Neuronal stem cell (in vitro differentiated cells): ENCODE measurements at regions not wholly inside any gene's neighbourhood (a gene's known extent, or its start where the extent isn't known, plus 50 kb on each side); places are given as distances from the start of the nearest gene placed in this dataset.
"Not testable (repeated sequence)": the region's sequence is repeated elsewhere in the genome, so short reads cannot be mapped to it uniquely, and the experiment has no call there.

Experiments
- DNase-seq: peaks from one replicate; pipeline ENCODE4 v3.0.0-alpha.2; 2013; ENCODE audit warnings: low spot score
- H2AFZ ChIP-seq: one replicate; pipeline ENCODE4 v1.6.1; 2013; ENCODE audit warnings: mild to moderate bottlenecking, low read length, inconsistent platforms
- H2AK5ac ChIP-seq: 2 replicates; pipeline ENCODE4 v1.6.1; 2013; ENCODE audit warnings: low read depth, mild to moderate bottlenecking, inconsistent platforms, low read length, moderate library complexity, mixed read lengths
- H2BK120ac ChIP-seq: 2 replicates; pipeline ENCODE4 v1.6.1; 2013; ENCODE audit warnings: low read depth, mild to moderate bottlenecking, inconsistent platforms, low read length, moderate library complexity, mixed read lengths
- H2BK12ac ChIP-seq: one replicate; pipeline ENCODE4 v1.6.1; 2013; ENCODE audit warnings: low read length, inconsistent platforms
- H2BK15ac ChIP-seq: 2 replicates; pipeline ENCODE4 v1.6.1; 2013; ENCODE audit warnings: mild to moderate bottlenecking, low read length, inconsistent platforms, mixed read lengths
- H2BK5ac ChIP-seq: one replicate; pipeline ENCODE4 v1.6.1; 2013; ENCODE audit warnings: inconsistent platforms, mild to moderate bottlenecking, low read length, moderate library complexity
- H3K14ac ChIP-seq: one replicate; pipeline ENCODE4 v1.6.1; 2013; ENCODE audit warnings: low read length, inconsistent platforms
- H3K18ac ChIP-seq: 2 replicates; pipeline ENCODE4 v1.6.1; 2013; ENCODE audit warnings: low read length, inconsistent platforms
- H3K23ac ChIP-seq: 2 replicates; pipeline ENCODE4 v1.6.1; 2013; ENCODE audit warnings: low read depth, mild to moderate bottlenecking, mixed read lengths, low read length, inconsistent platforms; ENCODE audit not compliant: poor library complexity
- H3K27ac ChIP-seq: replicated peaks from 3 replicates; pipeline ENCODE4 v1.5.1; 2013; ENCODE audit warnings: low read length, inconsistent platforms
- H3K27me3 ChIP-seq, 3 experiments: 2 replicates each; pipeline ENCODE4 v1.6.1; 2013; ENCODE audit warnings: low read length in 3 of 3, mild to moderate bottlenecking in 2 of 3, inconsistent platforms in 1 of 3, low read depth in 1 of 3, mixed read lengths in 1 of 3, moderate library complexity in 1 of 3; ENCODE audit not compliant: control insufficient read depth in 3 of 3, insufficient read depth in 3 of 3
- H3K36me3 ChIP-seq, 2 donors: replicated peaks in 1 of 2; 2 replicates each; pipeline ENCODE4 v1.6.1; 2013; ENCODE audit warnings: low read length in 2 of 2; ENCODE audit not compliant: control insufficient read depth in 2 of 2, insufficient read depth in 2 of 2
- H3K4ac ChIP-seq: 2 replicates; pipeline ENCODE4 v1.6.1; 2013; ENCODE audit warnings: inconsistent platforms, mild to moderate bottlenecking, low read length, moderate library complexity
- H3K4me1 ChIP-seq, 2 donors: 1 replicate in 1 of 2; 2 replicates in 1 of 2; pipeline ENCODE4 v1.6.1; 2013; ENCODE audit warnings: low read length in 2 of 2, low read depth in 1 of 2; ENCODE audit not compliant: control insufficient read depth in 2 of 2, insufficient read depth in 1 of 2
- H3K4me2 ChIP-seq: one replicate; pipeline ENCODE4 v1.6.1; 2013; ENCODE audit warnings: mild to moderate bottlenecking, low read length, inconsistent platforms; ENCODE audit not compliant: insufficient read depth, poor library complexity, severe bottlenecking
- H3K4me3 ChIP-seq, 2 donors: 2 replicates each; pipeline ENCODE4 v1.5.1; 2013; ENCODE audit warnings: low read length in 2 of 2, mild to moderate bottlenecking in 2 of 2, inconsistent platforms in 1 of 2, moderate library complexity in 1 of 2
- H3K79me1 ChIP-seq: one replicate; pipeline ENCODE4 v1.6.1; 2013; ENCODE audit warnings: low read depth, mild to moderate bottlenecking, inconsistent platforms, low read length, moderate library complexity
- H3K9ac ChIP-seq: one replicate; pipeline ENCODE4 v1.6.1; 2013; ENCODE audit warnings: mild to moderate bottlenecking, low read depth, low read length, inconsistent platforms; ENCODE audit not compliant: poor library complexity
- H3K9me3 ChIP-seq, 2 donors: replicated peaks in 1 of 2; 2 replicates each; pipeline versions ENCODE3 to v1.6.1; 2013; ENCODE audit warnings: low read length in 2 of 2, mild to moderate bottlenecking in 2 of 2, inconsistent platforms in 1 of 2, low read depth in 1 of 2, mixed read lengths in 1 of 2, moderate library complexity in 1 of 2; ENCODE audit not compliant: control insufficient read depth in 2 of 2, insufficient read depth in 1 of 2
- H4K8ac ChIP-seq: one replicate; pipeline ENCODE4 v1.6.1; 2013; ENCODE audit warnings: low read depth, mild to moderate bottlenecking, inconsistent platforms, low read length, moderate library complexity
- H4K91ac ChIP-seq: one replicate; pipeline ENCODE4 v1.6.1; 2013; ENCODE audit warnings: low read length, low read depth, mild to moderate bottlenecking, inconsistent platforms; ENCODE audit not compliant: poor library complexity
- WGBS, 2 donors: extraction: QIAGEN DNeasy Blood & Tissue Kit; methylation state at CpG; one replicate each; pipeline ENCODE4 v1.1.7; 2013; ENCODE audit warnings: missing lambda C conversion rate in 2 of 2, mixed read lengths in 1 of 2; ENCODE audit not compliant: insufficient read length in 2 of 2, insufficient replicate concordance in 1 of 2; ENCODE audit errors: extremely low coverage in 2 of 2; 5-methylcytosine and 5-hydroxymethylcytosine counted together

- Histone ChIP-seq H2BK120ac (no peak overlapping the region), H3K36me3 (no peaks in the 10 kb centered on the region), H3K4me1 (no peaks in the 10 kb centered on the region), H3K18ac (no peak overlapping the region), H3K23ac (no peak overlapping the region), H2BK15ac (no peak overlapping the region), H3K79me1 (no peaks in the 10 kb centered on the region), H2AFZ (no peak overlapping the region), H3K9ac (no peak overlapping the region), H3K9me3 (no peaks in the 10 kb centered on the region), H2BK12ac (no peak overlapping the region), H3K27ac (no peak overlapping the region), H2AK5ac (no peak overlapping the region), H4K8ac (no peak overlapping the region), H2BK5ac (no peak overlapping the region), H3K4me3 (no peak overlapping the region), H3K27me3 (no peaks in the 10 kb centered on the region), H3K4me2 (no peak overlapping the region), H3K4ac (no peak overlapping the region), H3K14ac (no peak overlapping the region), H4K91ac (no peak overlapping the region)
- no peak for DNase-seq
- WGBS, 2 donors, result no CpG with 5 or more reads among the region's 4 CpGs
Measured at GRCh38 chr4:18111081-18111480, 89.5 kb upstream of the LCORL start.

GRCh38 chr4:18110099-18110498 lies 88.5 kb upstream of the LCORL start:
- Histone ChIP-seq H3K4ac (no peak overlapping the region), H2BK12ac (no peak overlapping the region), H4K8ac (no peak overlapping the region), H3K4me3 (no peak overlapping the region), H2BK5ac (no peak overlapping the region), H2BK15ac (no peak overlapping the region), H3K27ac (no peak overlapping the region), H3K79me1 (no peaks in the 10 kb centered on the region), H3K36me3 (no peaks in the 10 kb centered on the region), H2AFZ (no peak overlapping the region), H3K4me2 (no peak overlapping the region), H3K14ac (no peak overlapping the region), H2BK120ac (no peak overlapping the region), H3K4me1 (no peaks in the 10 kb centered on the region), H2AK5ac (no peak overlapping the region), H3K23ac (no peak overlapping the region), H3K27me3 (no peaks in the 10 kb centered on the region), H3K9ac (no peak overlapping the region), H4K91ac (no peak overlapping the region), H3K18ac (no peak overlapping the region), H3K9me3 (no peaks in the 10 kb centered on the region)
- no peak for DNase-seq
- WGBS, 2 donors, result no CpG with 5 or more reads among the region's 6 CpGs

GRCh38 chr4:18109676-18110075 lies 88.1 kb upstream of the LCORL start:
- no peak overlapping the region for H3K9ac ChIP-seq

GRCh38 chr4:18107848-18108528 lies 86.4 kb upstream of the LCORL start:
- H3K27me3 ChIP-seq, H3K4me1 ChIP-seq, H4K8ac ChIP-seq, H3K4ac ChIP-seq, DNase-seq, H3K23ac ChIP-seq, H3K18ac ChIP-seq, H3K36me3 ChIP-seq, H2AK5ac ChIP-seq, H3K9ac ChIP-seq, H3K4me2 ChIP-seq, H2AFZ ChIP-seq, H3K79me1 ChIP-seq, H2BK5ac ChIP-seq, H3K4me3 ChIP-seq, H3K9me3 ChIP-seq, H2BK12ac ChIP-seq, H3K14ac ChIP-seq, H2BK120ac ChIP-seq, H3K27ac ChIP-seq, H2BK15ac ChIP-seq, H4K91ac ChIP-seq: not testable (repeated sequence)
- no CpG with 5 or more reads among the region's 4 CpGs for WGBS, 2 donors

More at GRCh38 chr4:18109676-18110075, 88.1 kb upstream of the LCORL start:
- Histone ChIP-seq H3K36me3 (no peaks in the 10 kb centered on the region), H2AK5ac (no peak overlapping the region), H3K27ac (no peak overlapping the region), H3K4ac (no peak overlapping the region), H3K4me3 (no peak overlapping the region), H3K23ac (no peak overlapping the region), H2BK120ac (no peak overlapping the region), H4K8ac (no peak overlapping the region), H3K18ac (no peak overlapping the region), H2AFZ (no peak overlapping the region), H3K9me3 (no peaks in the 10 kb centered on the region), H3K4me2 (no peak overlapping the region), H2BK12ac (no peak overlapping the region), H3K14ac (no peak overlapping the region), H3K27me3 (no peaks in the 10 kb centered on the region), H4K91ac (no peak overlapping the region), H2BK5ac (no peak overlapping the region), H2BK15ac (no peak overlapping the region), H3K79me1 (no peaks in the 10 kb centered on the region), H3K4me1 (no peaks in the 10 kb centered on the region)
- no CpG with 5 or more reads among the region's 3 CpGs for WGBS, 2 donors
- no peak for DNase-seq
